H9 (cell line): ENCODE measurements at regions not wholly inside any gene's neighbourhood (a gene's known extent, or its start where the extent isn't known, plus 50 kb on each side); places are given as distances from the start of the nearest gene placed in this dataset.

Experiments used
- DNase-seq: peaks from one replicate; pipeline ENCODE4 v3.0.0-alpha.2; 2017
- H2AFZ ChIP-seq: one replicate; pipeline ENCODE4 v1.6.1; 2013; ENCODE audit warnings: mild to moderate bottlenecking, low read length, control low read depth, moderate library complexity
- H2AK5ac ChIP-seq: 2 replicates; pipeline ENCODE4 v1.6.1; 2013; ENCODE audit warnings: low read length, control low read depth, mixed read lengths; ENCODE audit not compliant: insufficient read length
- H2BK120ac ChIP-seq: one replicate; pipeline ENCODE4 v1.6.1; 2013; ENCODE audit warnings: low read depth, mild to moderate bottlenecking, low read length, control low read depth, inconsistent platforms; ENCODE audit not compliant: poor library complexity, severe bottlenecking
- H2BK12ac ChIP-seq: 2 replicates; pipeline ENCODE4 v1.6.1; 2013; ENCODE audit warnings: low read length, control low read depth, mixed read lengths, low read depth; ENCODE audit not compliant: insufficient read length
- H2BK15ac ChIP-seq: 2 replicates; pipeline ENCODE4 v1.6.1; 2013; ENCODE audit warnings: low read depth, low read length, control low read depth
- H2BK20ac ChIP-seq: one replicate; pipeline ENCODE4 v1.6.1; 2013; ENCODE audit warnings: low read depth, mild to moderate bottlenecking, low read length, control low read depth, inconsistent platforms; ENCODE audit not compliant: poor library complexity, severe bottlenecking
- H2BK5ac ChIP-seq: 2 replicates; pipeline ENCODE4 v1.6.1; 2013; ENCODE audit warnings: low read length, control low read depth, mixed read lengths; ENCODE audit not compliant: insufficient read length
- H3K14ac ChIP-seq: 2 replicates; pipeline ENCODE4 v1.6.1; 2013; ENCODE audit warnings: low read length, control low read depth; ENCODE audit not compliant: insufficient read depth
- H3K18ac ChIP-seq: 2 replicates; pipeline ENCODE4 v1.6.1; 2013; ENCODE audit warnings: low read depth, mild to moderate bottlenecking, mixed read lengths, low read length, control low read depth; ENCODE audit not compliant: insufficient read length
- H3K23ac ChIP-seq: 2 replicates; pipeline ENCODE4 v1.6.1; 2013; ENCODE audit warnings: low read length, control low read depth, mixed read lengths, low read depth; ENCODE audit not compliant: insufficient read length
- H3K23me2 ChIP-seq: 2 replicates; pipeline ENCODE4 v1.6.1; 2013; ENCODE audit warnings: low read depth, mild to moderate bottlenecking, mixed read lengths, low read length, control low read depth; ENCODE audit not compliant: insufficient read length, poor library complexity, severe bottlenecking
- H3K27ac ChIP-seq: 2 replicates; pipeline ENCODE4 v1.5.1; 2013; ENCODE audit warnings: low read length, control low read depth, mixed read lengths, low read depth; ENCODE audit not compliant: insufficient read length
- H3K27me3 ChIP-seq: 2 replicates; pipeline ENCODE4 v1.6.1; 2013; ENCODE audit warnings: low read length, control low read depth, inconsistent platforms; ENCODE audit not compliant: insufficient read depth
- H3K4ac ChIP-seq: 2 replicates; pipeline ENCODE4 v1.6.1; 2013; ENCODE audit warnings: low read depth, mild to moderate bottlenecking, control low read depth, inconsistent platforms, low read length, moderate library complexity
- H3K4me1 ChIP-seq: 2 replicates; pipeline ENCODE4 v1.6.1; 2013; ENCODE audit warnings: low read length, control low read depth, inconsistent platforms; ENCODE audit not compliant: insufficient read depth
- H3K4me2 ChIP-seq: 2 replicates; pipeline ENCODE4 v1.6.1; 2013; ENCODE audit warnings: low read length, control low read depth, mixed read lengths; ENCODE audit not compliant: insufficient read length, insufficient read depth
- H3K56ac ChIP-seq: 2 replicates; pipeline ENCODE4 v1.6.1; 2013; ENCODE audit warnings: low read depth, mild to moderate bottlenecking, mixed read lengths, low read length, control low read depth; ENCODE audit not compliant: insufficient read length
- H3K79me1 ChIP-seq: 2 replicates; pipeline ENCODE4 v1.6.1; 2013; ENCODE audit warnings: low read depth, mild to moderate bottlenecking, moderate library complexity, low read length, control low read depth, inconsistent platforms; ENCODE audit not compliant: insufficient read depth, poor library complexity, severe bottlenecking
- H3K79me2 ChIP-seq: 2 replicates; pipeline ENCODE4 v1.6.1; 2013; ENCODE audit warnings: low read length, control low read depth, inconsistent platforms; ENCODE audit not compliant: insufficient read depth
- H3K9ac ChIP-seq: 2 replicates; pipeline ENCODE4 v1.6.1; 2013; ENCODE audit warnings: low read length, control low read depth, mixed read lengths; ENCODE audit not compliant: insufficient read length; ENCODE audit errors: extremely low read depth
- H3K9me3 ChIP-seq: one replicate; pipeline ENCODE4 v1.6.1; 2013; ENCODE audit warnings: low read depth, low read length, inconsistent platforms; ENCODE audit not compliant: control insufficient read depth
- H3T11ph ChIP-seq: one replicate; pipeline ENCODE4 v1.6.1; 2013; ENCODE audit warnings: mild to moderate bottlenecking, low read length, control low read depth, inconsistent platforms
- H4K20me1 ChIP-seq: one replicate; pipeline ENCODE4 v1.6.1; 2013; ENCODE audit not compliant: control insufficient read depth, insufficient read length, insufficient read depth
- H4K5ac ChIP-seq: 2 replicates; pipeline ENCODE4 v1.6.1; 2013; ENCODE audit warnings: low read depth, mild to moderate bottlenecking, mixed read lengths, low read length, control low read depth; ENCODE audit not compliant: insufficient read length
- H4K8ac ChIP-seq: replicated peaks from 2 replicates; pipeline ENCODE4 v1.6.1; 2013; ENCODE audit warnings: low read length, control low read depth, mixed read lengths, low read depth; ENCODE audit not compliant: insufficient read length
- H4K91ac ChIP-seq: 2 replicates; pipeline ENCODE4 v1.6.1; 2013; ENCODE audit warnings: low read depth, mild to moderate bottlenecking, moderate library complexity, mixed read lengths, low read length, control low read depth; ENCODE audit not compliant: insufficient read length
- H3K27ac Mint-ChIP-seq, 3 experiments: 2 replicates in 2 of 3; 3 replicates in 1 of 3; pipeline ENCODE4 v1.8.0; 2020 to 2021; ENCODE audit warnings: mixed read lengths in 3 of 3, mild to moderate bottlenecking in 1 of 3, moderate library complexity in 1 of 3
- H3K27me3 Mint-ChIP-seq: 2 replicates; pipeline ENCODE4 v1.8.0; 2021; ENCODE audit warnings: low read depth, mild to moderate bottlenecking, moderate library complexity, mixed read lengths
- H3K36me3 Mint-ChIP-seq, 3 experiments: 2 replicates in 2 of 3; 3 replicates in 1 of 3; pipeline ENCODE4 v1.8.0; 2020 to 2021; ENCODE audit warnings: low read depth in 3 of 3, mixed read lengths in 3 of 3; ENCODE audit not compliant: insufficient read depth in 1 of 3
- H3K4me1 Mint-ChIP-seq, 2 experiments: 2 replicates each; pipeline ENCODE4 v1.8.0; 2020; ENCODE audit warnings: mixed read lengths in 2 of 2
- H3K4me3 Mint-ChIP-seq, 2 experiments: 2 replicates in 1 of 2; 3 replicates in 1 of 2; pipeline ENCODE4 v1.8.0; 2020 to 2021; ENCODE audit warnings: mild to moderate bottlenecking in 2 of 2, mixed read lengths in 2 of 2, moderate library complexity in 1 of 2
- H3K9me3 Mint-ChIP-seq, 2 experiments: 2 replicates in 1 of 2; 3 replicates in 1 of 2; pipeline ENCODE4 v1.8.0; 2020; ENCODE audit warnings: mild to moderate bottlenecking in 2 of 2, mixed read lengths in 2 of 2, moderate library complexity in 1 of 2
- WGBS: extraction: QIAGEN DNeasy Blood & Tissue Kit; methylation state at CpG from one replicate; pipeline ENCODE4 v1.1.7; 2013; ENCODE audit warnings: missing lambda C conversion rate, low lambda C conversion rate, mixed read lengths; ENCODE audit not compliant: insufficient read length; ENCODE audit errors: extremely low coverage; 5-methylcytosine and 5-hydroxymethylcytosine counted together
- TF ChIP-seq, protein P1 (sequence below): fragments of 200-600 bp; sonication (generic); conservative IDR thresholded peaks from 3 replicates; pipeline ENCODE4 v1.8.0; 2021; ENCODE audit warnings: antibody characterized with exemption, mild to moderate bottlenecking

GRCh38 chr9:26682041-26682440 lies 210.6 kb downstream of the CAAP1 start:
- no peak overlapping the region for H3K14ac ChIP-seq
- no peak overlapping the region for H4K5ac ChIP-seq
- H2BK15ac ChIP-seq = no peak overlapping the region
- no peak overlapping the region for H4K8ac ChIP-seq
- no peaks in the 10 kb centered on the region for H3K23me2 ChIP-seq
- H3K36me3 Mint-ChIP-seq = no peaks in the 10 kb centered on the region
- H3K9ac ChIP-seq = no peak overlapping the region
- no peak overlapping the region for H3K23ac ChIP-seq
- H3K9me3 Mint-ChIP-seq = no peaks in the 10 kb centered on the region
- TF ChIP-seq, protein P1, sequence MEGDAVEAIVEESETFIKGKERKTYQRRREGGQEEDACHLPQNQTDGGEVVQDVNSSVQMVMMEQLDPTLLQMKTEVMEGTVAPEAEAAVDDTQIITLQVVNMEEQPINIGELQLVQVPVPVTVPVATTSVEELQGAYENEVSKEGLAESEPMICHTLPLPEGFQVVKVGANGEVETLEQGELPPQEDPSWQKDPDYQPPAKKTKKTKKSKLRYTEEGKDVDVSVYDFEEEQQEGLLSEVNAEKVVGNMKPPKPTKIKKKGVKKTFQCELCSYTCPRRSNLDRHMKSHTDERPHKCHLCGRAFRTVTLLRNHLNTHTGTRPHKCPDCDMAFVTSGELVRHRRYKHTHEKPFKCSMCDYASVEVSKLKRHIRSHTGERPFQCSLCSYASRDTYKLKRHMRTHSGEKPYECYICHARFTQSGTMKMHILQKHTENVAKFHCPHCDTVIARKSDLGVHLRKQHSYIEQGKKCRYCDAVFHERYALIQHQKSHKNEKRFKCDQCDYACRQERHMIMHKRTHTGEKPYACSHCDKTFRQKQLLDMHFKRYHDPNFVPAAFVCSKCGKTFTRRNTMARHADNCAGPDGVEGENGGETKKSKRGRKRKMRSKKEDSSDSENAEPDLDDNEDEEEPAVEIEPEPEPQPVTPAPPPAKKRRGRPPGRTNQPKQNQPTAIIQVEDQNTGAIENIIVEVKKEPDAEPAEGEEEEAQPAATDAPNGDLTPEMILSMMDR = no peak
- H3K18ac ChIP-seq = no peak overlapping the region
- DNase-seq = no peak
- H2AFZ ChIP-seq = no peak overlapping the region
- no peaks in the 10 kb centered on the region for H3K9me3 ChIP-seq
- no peak overlapping the region for H2BK12ac ChIP-seq
- H3K4me1 Mint-ChIP-seq = peaks cover 28 to 35% of the 10 kb centered on the region in 2 experiments
- no peak overlapping the region for H2BK5ac ChIP-seq
- peaks cover 3% of the 10 kb centered on the region; the same call in 1 of the 2 replicates for H3K4me1 ChIP-seq
- H3K27me3 Mint-ChIP-seq = no peaks in the 10 kb centered on the region
- no peak overlapping the region for H3K56ac ChIP-seq
- H3K27me3 ChIP-seq = no peaks in the 10 kb centered on the region
- no peak overlapping the region for H3K27ac ChIP-seq
- no peak overlapping the region for H3T11ph ChIP-seq
- no peak overlapping the region for H3K4me2 ChIP-seq
- H4K20me1 ChIP-seq = no peaks in the 10 kb centered on the region
- H2BK20ac ChIP-seq = no peak overlapping the region
- H2BK120ac ChIP-seq = no peak overlapping the region
- no peak overlapping the region for H4K91ac ChIP-seq
- no peak overlapping the region for H2AK5ac ChIP-seq
- H3K4ac ChIP-seq = no peak overlapping the region
- WGBS = no CpG with 5 or more reads among the region's 4 CpGs
- H3K79me1 ChIP-seq = no peaks in the 10 kb centered on the region
- H3K4me3 Mint-ChIP-seq = no peak overlapping the region
- H3K27ac Mint-ChIP-seq = no peak overlapping the region
- H3K79me2 ChIP-seq = no peaks in the 10 kb centered on the region
